Psoas muscle (tissue), 7 donors: ENCODE measurements at regions not wholly inside any gene's neighbourhood (a gene's known extent, or its start where the extent isn't known, plus 50 kb on each side); places are given as distances from the start of the nearest gene placed in this dataset.
"Not testable (repeated sequence)": the region's sequence is repeated elsewhere in the genome, so short reads cannot be mapped to it uniquely, and the experiment has no call there.

Experiments used
- ATAC-seq, 4 donors: fragments of 200-7000 bp; cut with Tn5 transposase; one replicate each; pipeline ENCODE4 v1.9.1; 2020; ENCODE audit warnings: moderate library complexity in 3 of 4, mild to moderate bottlenecking in 2 of 4
- DNase-seq, 2 donors: peaks; one replicate each; pipeline ENCODE4 v3.0.0-alpha.2; 2020
- H3K27ac ChIP-seq: fragments of 200-600 bp; one replicate; pipeline ENCODE4 v1.8.0; 2022
- H3K27me3 ChIP-seq, 3 donors: fragments of 200-600 bp in 1 of 3; one replicate each; pipeline versions ENCODE4 v1.6.1 to v1.8.0; 2013 to 2022; ENCODE audit warnings: low read length in 2 of 3, mild to moderate bottlenecking in 2 of 3, moderate library complexity in 1 of 3; ENCODE audit not compliant: insufficient read depth in 3 of 3
- H3K36me3 ChIP-seq, 2 donors: fragments of 200-600 bp in 1 of 2; one replicate each; pipeline versions ENCODE4 v1.6.1 to v1.8.0; 2013 to 2022; ENCODE audit warnings: low read depth in 1 of 2, mild to moderate bottlenecking in 1 of 2, moderate library complexity in 1 of 2; ENCODE audit not compliant: insufficient read depth in 1 of 2
- H3K4me1 ChIP-seq: fragments of 200-600 bp; one replicate; pipeline ENCODE4 v1.8.0; 2022
- H3K4me3 ChIP-seq: fragments of 200-600 bp; one replicate; pipeline ENCODE4 v1.8.0; 2022; ENCODE audit warnings: mild to moderate bottlenecking
- H3K9me3 ChIP-seq: fragments of 200-600 bp; one replicate; pipeline ENCODE4 v1.8.0; 2022
- WGBS, 3 donors: extraction: QIAGEN DNeasy Blood & Tissue Kit; methylation state at CpG; one replicate each; pipeline versions ENCODE4 v1.1.6 to v1.1.7; 2013; 5-methylcytosine and 5-hydroxymethylcytosine counted together
- intact Hi-C, 2 donors: fragments of 100-400 bp; cut with DNase I; formaldehyde crosslinking; loops; one replicate each; pipeline versions ENCODE4 v1.11.0 to v1.14.2; 2022
- TF ChIP-seq, protein P1 (sequence below): fragments of 200-600 bp; IDR thresholded peaks from one replicate; pipeline ENCODE4 v1.8.0; 2022; ENCODE audit warnings: antibody characterized with exemption
- donor health status: healthy with polysubstance abuse.
- donor health status: DM: no; HTN: no; CAD: no; lungs with moderate emphysema.
- donor health status: Bipolar disorder and iron deficiency.
- donor health status: healthy.
- donor health status: DM: yes; HTN: yes; CAD: no.
- donor health status: DM: no; HTN: no; CAD: no.
- donor health status: DM: yes; HTN: yes; CAD: no.

DNA sequence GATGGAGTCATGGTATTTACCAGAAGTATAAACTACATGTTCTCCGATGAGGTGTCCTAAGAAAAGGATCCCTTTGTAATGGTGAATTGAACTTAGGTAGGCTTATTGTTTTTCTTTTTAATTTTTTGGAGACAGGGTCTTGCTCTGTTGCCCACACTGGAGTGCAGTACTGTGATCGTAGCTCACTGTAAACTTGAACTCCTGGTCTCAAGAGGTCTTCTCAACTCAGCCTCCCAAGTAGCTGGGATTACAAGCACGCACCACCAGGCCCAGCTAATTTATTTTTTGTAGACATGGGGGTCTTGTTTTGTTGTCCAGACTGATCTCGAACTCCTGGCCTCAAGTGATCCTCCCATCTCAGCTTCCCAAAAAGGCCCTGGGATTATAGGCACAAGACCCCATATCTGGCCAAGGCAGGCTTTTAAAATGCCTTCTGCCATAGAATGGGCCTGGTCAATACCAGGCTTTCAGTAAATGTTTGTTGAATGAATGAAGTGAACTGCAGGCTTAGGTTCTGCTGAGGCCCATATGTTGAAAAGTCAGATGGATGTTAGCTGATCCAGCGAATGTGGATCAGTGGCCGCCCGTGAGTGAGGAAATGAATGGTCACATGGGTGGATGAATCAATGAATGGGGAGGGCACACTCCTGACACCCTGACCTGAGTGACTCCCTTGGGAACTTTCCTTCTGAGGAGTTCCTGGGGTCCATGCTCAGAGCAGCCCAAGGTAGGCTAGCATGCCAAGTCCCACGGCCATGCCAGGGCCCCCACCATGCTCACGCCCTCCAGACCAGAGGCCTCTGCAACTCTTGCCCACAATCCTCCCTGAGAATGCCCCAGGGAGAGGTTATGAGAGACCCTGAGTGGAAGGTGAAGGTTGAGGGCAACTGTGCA, 118.0 kb upstream of the MYCN start:
- H3K9me3 ChIP-seq: no peaks in the 10 kb centered on the region
- no peak for ATAC-seq
- TF ChIP-seq, protein P1, sequence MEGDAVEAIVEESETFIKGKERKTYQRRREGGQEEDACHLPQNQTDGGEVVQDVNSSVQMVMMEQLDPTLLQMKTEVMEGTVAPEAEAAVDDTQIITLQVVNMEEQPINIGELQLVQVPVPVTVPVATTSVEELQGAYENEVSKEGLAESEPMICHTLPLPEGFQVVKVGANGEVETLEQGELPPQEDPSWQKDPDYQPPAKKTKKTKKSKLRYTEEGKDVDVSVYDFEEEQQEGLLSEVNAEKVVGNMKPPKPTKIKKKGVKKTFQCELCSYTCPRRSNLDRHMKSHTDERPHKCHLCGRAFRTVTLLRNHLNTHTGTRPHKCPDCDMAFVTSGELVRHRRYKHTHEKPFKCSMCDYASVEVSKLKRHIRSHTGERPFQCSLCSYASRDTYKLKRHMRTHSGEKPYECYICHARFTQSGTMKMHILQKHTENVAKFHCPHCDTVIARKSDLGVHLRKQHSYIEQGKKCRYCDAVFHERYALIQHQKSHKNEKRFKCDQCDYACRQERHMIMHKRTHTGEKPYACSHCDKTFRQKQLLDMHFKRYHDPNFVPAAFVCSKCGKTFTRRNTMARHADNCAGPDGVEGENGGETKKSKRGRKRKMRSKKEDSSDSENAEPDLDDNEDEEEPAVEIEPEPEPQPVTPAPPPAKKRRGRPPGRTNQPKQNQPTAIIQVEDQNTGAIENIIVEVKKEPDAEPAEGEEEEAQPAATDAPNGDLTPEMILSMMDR: no peak
- no peaks in the 10 kb centered on the region for H3K4me1 ChIP-seq
- H3K36me3 ChIP-seq: no peaks in the 10 kb centered on the region
- DNase-seq: no peak
- no peak overlapping the region for H3K4me3 ChIP-seq
- intact Hi-C loops: no loop called here
- WGBS, 3 donors: 94 to 96% (median 94%) methylated on average over 9 of the region's 9 CpGs
- H3K27ac ChIP-seq: no peak overlapping the region
- no peaks in the 10 kb centered on the region for H3K27me3 ChIP-seq

DNA sequence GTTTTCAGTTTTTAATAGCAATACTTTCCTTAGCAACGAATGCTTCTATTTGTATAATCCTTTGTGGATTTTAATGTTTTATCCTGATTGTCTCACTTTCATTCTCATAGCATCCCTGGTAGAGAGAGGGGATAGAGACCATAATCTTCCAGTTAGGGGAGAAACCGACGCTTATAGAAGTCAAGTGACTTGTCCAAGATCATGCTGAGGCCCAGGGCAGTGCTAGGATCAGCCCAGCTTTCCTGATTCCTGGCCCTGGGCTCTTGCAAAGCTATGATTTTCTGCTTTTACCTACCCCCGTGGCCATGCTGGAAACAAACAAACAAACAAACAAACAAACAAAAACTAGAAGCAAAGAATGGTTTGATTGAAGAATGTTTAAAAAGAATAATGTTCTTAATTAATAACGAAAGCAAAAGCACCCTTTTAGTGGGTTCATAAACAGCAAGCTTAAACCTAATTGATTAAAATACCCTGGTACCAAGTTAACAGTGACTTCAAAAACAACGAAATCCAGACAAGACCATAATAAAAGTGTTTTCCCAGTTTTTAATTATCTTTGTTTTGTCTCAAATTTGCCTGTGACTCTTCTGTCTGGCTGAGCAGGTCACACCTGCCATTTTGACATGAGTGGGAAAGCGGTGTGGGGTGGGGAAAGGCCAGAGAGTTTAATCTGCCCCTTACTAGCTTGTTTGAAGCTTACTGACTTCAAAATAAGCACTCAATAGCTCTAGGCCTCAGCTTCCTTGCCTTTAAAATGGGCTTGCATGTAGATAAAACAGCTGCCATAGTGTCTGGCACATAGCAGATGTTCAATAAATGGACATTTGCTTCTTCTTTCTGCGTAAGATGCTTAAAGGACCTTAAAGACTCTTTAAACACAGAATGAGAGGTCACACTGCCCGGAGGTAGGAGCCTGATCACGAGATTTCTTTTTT, 116.6 kb upstream of the MYCN start:
- Histone ChIP-seq H3K4me1 (no peaks in the 10 kb centered on the region), H3K27ac (no peak overlapping the region), H3K9me3 (no peaks in the 10 kb centered on the region), H3K4me3 (no peak overlapping the region), H3K36me3 (no peaks in the 10 kb centered on the region), H3K27me3 (no peaks in the 10 kb centered on the region)
- ATAC-seq (no peak), DNase-seq (no peak)
- intact Hi-C loops: no loop called here
- TF ChIP-seq, protein P1: no peak
- WGBS, 3 donors: 78 to 85% (median 85%) methylated on average over 10 of the region's 10 CpGs

GRCh38 chr2:15824467-15824866, 115.9 kb upstream of the MYCN start:
- H3K36me3 ChIP-seq, H3K4me1 ChIP-seq, intact Hi-C loops, ATAC-seq, H3K27ac ChIP-seq, DNase-seq, H3K4me3 ChIP-seq, H3K9me3 ChIP-seq, H3K27me3 ChIP-seq: not testable (repeated sequence)
- 74 to 79% (median 75%) methylated on average over 7 of the region's 7 CpGs for WGBS, 3 donors

- TF ChIP-seq, protein P1: no peak
- Histone ChIP-seq H3K4me1 (no peaks in the 10 kb centered on the region), H3K4me3 (no peak overlapping the region), H3K9me3 (no peaks in the 10 kb centered on the region), H3K36me3 (no peaks in the 10 kb centered on the region), H3K27me3 (no peaks in the 10 kb centered on the region), H3K27ac (no peak overlapping the region)
- ATAC-seq: no peak
- WGBS, 3 donors: 61 to 63% (median 62%) methylated on average over 13 of the region's 13 CpGs
- no peak for DNase-seq
- intact Hi-C loops: no loop called here
Observed at GRCh38 chr2:15825276-15825980, 114.9 kb upstream of the MYCN start.
